Femur (tissue), 1 donor: ENCODE measurements at regions not wholly inside any gene's neighbourhood (a gene's known extent, or its start where the extent isn't known, plus 50 kb on each side); places are given as distances from the start of the nearest gene placed in this dataset.
A peak's percentile ranks its signal among the peaks of the same experiment; 100 is the strongest.
"Not testable (repeated sequence)": the region's sequence is repeated elsewhere in the genome, so short reads cannot be mapped to it uniquely, and the experiment has no call there.

Source experiments
- DNase-seq: peaks from one replicate; pipeline ENCODE4 v3.0.0-alpha.2; 2017

- DNase-seq: no peak
Observed at GRCh38 chr4:18105030-18106011, 83.8 kb upstream of the LCORL start.

GRCh38 chr4:18103876-18104605, 82.5 kb upstream of the LCORL start:
- no peak for DNase-seq

GRCh38 chr4:18100657-18101056, 79.1 kb upstream of the LCORL start:
- no peak for DNase-seq

GRCh38 chr4:18090447-18090846, 68.9 kb upstream of the LCORL start:
- not testable (repeated sequence) for DNase-seq

GRCh38 chr4:18082236-18082635, 60.7 kb upstream of the LCORL start:
- no peak for DNase-seq

GRCh38 chr4:18081708-18082107, 60.2 kb upstream of the LCORL start:
- no peak for DNase-seq

GRCh38 chr4:18077808-18078207, 56.3 kb upstream of the LCORL start:
- DNase-seq: no peak

GRCh38 chr4:18075823-18076433, 54.4 kb upstream of the LCORL start:
- DNase-seq: peak; percentile 28

- no peak for DNase-seq
Observed at GRCh38 chr4:18071894-18072293, 50.3 kb upstream of the LCORL start.
